ENCODE measurements at regions not wholly inside any gene's neighbourhood (a gene's known extent, or its start where the extent isn't known, plus 50 kb on each side); places are given as distances from the start of the nearest gene placed in this dataset.
"Not testable (repeated sequence)": the region's sequence is repeated elsewhere in the genome, so short reads cannot be mapped to it uniquely, and the experiment has no call there.

DNA sequence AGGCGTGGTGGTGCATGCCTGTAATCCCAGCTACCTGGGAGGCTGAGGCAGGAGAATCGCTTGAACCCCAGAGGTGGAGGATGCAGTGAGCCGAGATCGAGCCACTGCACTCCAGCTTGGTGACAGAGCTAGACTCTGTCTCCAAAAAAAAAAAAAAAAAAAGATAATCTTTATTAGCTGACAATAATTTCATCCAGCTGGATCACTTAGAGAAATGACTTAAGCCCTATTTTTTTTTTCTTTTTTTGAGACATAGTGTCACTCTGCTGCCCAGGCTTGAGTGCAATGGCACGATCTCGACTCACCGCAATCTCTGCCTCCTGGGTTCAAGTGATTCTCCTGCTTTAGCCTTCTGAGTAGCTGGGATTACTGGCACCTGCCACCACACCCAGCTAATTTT lies 51.6 kb upstream of the MAP4K4 start:
- not testable (repeated sequence) for H3K36me3 Mint-ChIP-seq (ENCODE audit: low read depth); H3K9me3 Mint-ChIP-seq; H3K27ac Mint-ChIP-seq; H3K27me3 Mint-ChIP-seq (ENCODE audit: low read depth); H3K4me3 Mint-ChIP-seq
- H3K4me1 Mint-ChIP-seq (ENCODE audit: low read depth), result peaks cover 10% of the 10 kb centered on the region

DNA sequence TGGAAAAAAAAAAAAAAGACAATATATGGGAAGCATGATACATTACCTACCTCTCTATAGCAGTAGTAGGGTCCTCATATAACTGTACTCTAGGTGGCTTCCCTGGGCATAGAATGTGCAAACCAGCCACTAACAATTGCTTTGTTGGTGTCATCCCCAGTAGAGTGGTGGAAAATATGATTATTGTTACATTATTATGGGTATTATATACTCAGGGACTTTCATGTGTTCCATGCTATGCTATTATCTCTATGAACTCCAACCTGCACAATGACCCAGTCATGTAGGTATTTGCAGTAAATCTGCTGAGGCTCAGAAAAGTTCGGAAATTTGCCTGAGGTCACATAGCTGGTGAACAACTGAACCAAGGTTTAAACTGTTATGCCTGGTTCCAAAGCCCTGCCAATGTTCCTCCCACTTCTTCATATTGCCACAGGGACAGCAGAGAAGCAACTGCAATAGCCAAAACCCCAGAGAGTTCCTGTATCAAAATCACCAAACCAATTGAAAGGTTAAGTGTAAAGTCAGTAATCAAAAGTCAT lies 52.6 kb upstream of the MAP4K4 start:
- H3K9me3 Mint-ChIP-seq, result no peaks in the 10 kb centered on the region
- H3K4me3 Mint-ChIP-seq, result no peak overlapping the region
- H3K4me1 Mint-ChIP-seq (ENCODE audit: low read depth), result peaks cover 4% of the 10 kb centered on the region
- no peaks in the 10 kb centered on the region for H3K27me3 Mint-ChIP-seq (ENCODE audit: low read depth)
- H3K36me3 Mint-ChIP-seq (ENCODE audit: low read depth), result peaks cover 3% of the 10 kb centered on the region
- H3K27ac Mint-ChIP-seq, result no peak overlapping the region

DNA sequence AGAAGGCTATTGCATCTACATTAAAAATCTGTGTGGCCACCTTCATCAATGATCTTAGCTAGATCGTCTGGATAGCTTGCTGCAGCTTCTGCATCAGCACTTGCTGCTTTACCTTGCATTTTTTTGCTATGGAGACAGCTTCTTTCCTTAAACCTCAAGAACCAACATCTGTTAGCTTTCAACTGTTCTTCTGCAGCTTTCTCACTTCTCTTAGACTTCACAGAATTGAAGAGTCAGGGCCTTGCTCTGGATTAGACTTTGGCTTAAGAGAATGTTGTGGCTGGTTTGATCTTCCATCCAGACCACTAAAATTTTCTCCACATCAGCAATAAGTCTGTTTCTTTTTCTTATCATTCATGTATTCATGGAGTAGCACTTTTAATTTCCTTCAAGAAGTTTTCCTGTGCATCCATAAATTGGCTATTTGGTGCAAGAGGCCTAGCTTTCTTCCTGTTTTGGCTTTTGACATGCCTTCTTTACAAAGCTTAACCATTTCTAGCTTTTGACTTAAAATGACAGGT lies 54.4 kb upstream of the MAP4K4 start:
- H3K4me1 Mint-ChIP-seq (ENCODE audit: low read depth), result peaks cover 4% of the 10 kb centered on the region
- no peaks in the 10 kb centered on the region for H3K9me3 Mint-ChIP-seq
- H3K4me3 Mint-ChIP-seq, result no peak overlapping the region
- no peak overlapping the region for H3K27ac Mint-ChIP-seq
- H3K27me3 Mint-ChIP-seq (ENCODE audit: low read depth), result no peaks in the 10 kb centered on the region
- peaks cover 3% of the 10 kb centered on the region for H3K36me3 Mint-ChIP-seq (ENCODE audit: low read depth)

DNA sequence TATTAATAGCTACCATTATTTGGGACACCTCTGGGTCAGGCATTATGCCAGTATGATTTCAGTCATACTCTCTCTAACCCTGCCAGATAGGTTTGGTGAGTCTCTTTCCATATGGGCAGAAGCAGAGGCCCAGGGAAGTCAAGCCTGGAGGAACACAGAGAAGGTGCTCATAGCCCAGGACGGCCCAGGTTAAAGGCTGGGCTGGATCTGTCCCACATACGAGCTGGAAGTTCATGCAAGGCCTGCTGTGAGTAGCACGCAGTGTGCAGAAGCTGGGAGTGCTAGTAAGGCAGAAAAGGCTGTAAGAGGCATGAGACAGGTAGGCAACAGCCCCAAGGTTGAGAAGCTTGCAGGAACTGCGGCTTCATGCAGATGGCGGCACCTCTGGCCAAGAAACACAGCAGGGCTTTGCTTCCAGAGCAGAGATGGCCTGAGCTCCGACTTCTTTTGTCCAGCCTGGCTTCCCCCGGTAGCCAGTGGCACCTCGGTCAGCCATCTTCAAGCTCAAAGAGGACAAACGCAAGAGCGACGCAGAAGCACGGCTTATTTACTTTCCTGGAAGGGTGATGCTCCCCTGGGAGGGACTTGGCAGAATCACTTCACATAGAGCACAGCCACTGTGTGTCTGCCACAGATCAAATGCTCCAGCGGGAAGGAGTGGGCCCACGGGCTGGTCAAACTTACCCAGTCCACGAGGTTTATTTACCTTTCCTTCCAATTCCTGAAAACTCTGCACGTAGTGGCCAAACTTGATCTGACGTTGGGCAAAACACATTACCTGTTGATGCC lies 58.5 kb upstream of the MAP4K4 start:
- Mint-ChIP-seq H3K36me3 (ENCODE audit: low read depth) (peaks cover 3% of the 10 kb centered on the region), H3K4me1 (ENCODE audit: low read depth) (peaks cover 6% of the 10 kb centered on the region), H3K27me3 (ENCODE audit: low read depth) (no peaks in the 10 kb centered on the region), H3K9me3 (no peaks in the 10 kb centered on the region), H3K4me3 (no peak overlapping the region), H3K27ac (no peak overlapping the region)

DNA sequence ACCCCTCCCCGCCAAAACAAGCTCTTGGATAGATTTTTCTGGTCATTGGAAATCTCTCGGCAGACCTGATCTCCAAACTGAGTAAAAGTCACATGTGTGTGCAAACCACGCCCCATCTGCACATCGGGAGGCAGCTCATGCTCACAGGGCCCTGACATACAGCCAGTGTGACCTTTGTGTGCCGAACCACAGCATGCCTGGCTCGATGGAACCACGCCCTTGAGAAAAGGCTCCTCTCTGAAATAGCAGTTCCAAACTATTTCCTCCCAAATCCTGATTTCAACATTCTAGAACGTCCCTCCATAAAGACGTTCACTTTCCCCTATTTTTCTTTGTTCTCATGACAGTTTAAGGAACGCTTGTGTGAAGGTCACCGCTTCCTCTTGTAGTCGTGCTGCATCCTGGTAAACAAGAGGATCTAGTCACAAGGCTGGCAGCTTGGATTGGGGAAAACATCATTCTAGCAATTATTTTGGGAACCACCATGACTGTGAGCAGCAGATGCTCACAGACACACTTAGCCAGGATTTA lies 59.3 kb upstream of the MAP4K4 start:
- Mint-ChIP-seq H3K36me3 (ENCODE audit: low read depth) (peaks cover 3% of the 10 kb centered on the region), H3K9me3 (no peaks in the 10 kb centered on the region), H3K27ac (no peak overlapping the region), H3K4me1 (ENCODE audit: low read depth) (peaks cover 6% of the 10 kb centered on the region), H3K4me3 (no peak overlapping the region), H3K27me3 (ENCODE audit: low read depth) (no peaks in the 10 kb centered on the region)

DNA sequence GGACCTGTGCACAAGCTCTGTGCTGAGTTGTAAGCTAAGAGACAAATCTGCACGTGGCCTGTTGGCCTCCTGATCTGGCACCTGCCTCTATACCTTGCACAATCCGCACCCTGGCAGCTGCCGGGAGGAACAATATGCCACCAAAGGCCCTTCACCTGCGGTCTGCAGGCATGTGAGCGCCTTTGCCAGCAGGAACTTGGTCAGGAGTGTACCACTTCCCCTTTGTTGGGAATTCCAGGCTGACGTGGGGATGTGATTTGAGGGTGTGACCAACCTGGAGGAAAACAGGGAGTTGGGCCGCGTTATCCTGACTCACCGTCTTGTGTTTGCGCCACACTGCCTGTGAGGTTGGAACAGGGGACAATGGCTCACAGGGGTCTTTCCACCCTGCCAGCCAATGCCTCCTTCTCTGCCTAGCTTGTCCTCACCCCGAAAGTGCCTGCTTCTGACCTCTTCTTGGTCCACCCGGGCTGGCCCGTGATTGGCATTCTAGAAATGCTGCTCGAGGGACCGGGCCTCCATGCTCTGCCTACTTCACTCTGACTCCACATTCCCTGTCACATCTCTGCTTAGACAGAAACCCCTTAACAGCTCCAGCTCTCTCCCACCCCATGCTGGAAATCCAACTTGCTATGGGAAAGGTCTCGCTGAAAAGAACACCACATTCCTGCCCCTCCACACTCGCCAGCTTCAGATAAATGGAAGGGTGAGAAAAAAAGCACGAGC lies 67.1 kb upstream of the MAP4K4 start:
- H3K4me1 Mint-ChIP-seq (ENCODE audit: low read depth), result peaks cover 5% of the 10 kb centered on the region
- no peaks in the 10 kb centered on the region for H3K27me3 Mint-ChIP-seq (ENCODE audit: low read depth)
- H3K9me3 Mint-ChIP-seq, result no peaks in the 10 kb centered on the region
- H3K4me3 Mint-ChIP-seq, result no peak overlapping the region
- H3K36me3 Mint-ChIP-seq (ENCODE audit: low read depth), result peaks cover 5% of the 10 kb centered on the region
- H3K27ac Mint-ChIP-seq, result no peak overlapping the region

DNA sequence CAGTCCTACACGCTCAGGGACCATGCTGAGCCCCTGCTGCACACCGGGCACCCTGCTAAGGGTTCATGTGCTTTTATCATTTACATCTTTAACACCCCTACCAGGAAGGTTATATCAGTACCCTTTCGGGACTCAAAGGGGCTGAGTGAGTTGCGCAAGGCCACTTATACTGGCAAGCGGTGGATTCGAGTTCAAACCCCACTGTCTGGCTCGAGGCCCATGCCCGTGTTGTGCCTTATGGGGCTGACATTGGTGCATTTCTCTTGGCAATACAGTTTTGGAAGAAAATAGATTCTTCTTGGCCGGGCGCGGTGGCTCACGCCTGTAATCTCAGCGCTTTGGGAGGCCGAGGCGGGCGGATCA lies 69.5 kb upstream of the MAP4K4 start:
- peaks cover 5% of the 10 kb centered on the region for H3K36me3 Mint-ChIP-seq (ENCODE audit: low read depth)
- H3K27ac Mint-ChIP-seq, result no peak overlapping the region
- H3K27me3 Mint-ChIP-seq (ENCODE audit: low read depth), result no peaks in the 10 kb centered on the region
- no peaks in the 10 kb centered on the region for H3K9me3 Mint-ChIP-seq
- peaks cover 11% of the 10 kb centered on the region for H3K4me1 Mint-ChIP-seq (ENCODE audit: low read depth)
- no peak overlapping the region for H3K4me3 Mint-ChIP-seq

DNA sequence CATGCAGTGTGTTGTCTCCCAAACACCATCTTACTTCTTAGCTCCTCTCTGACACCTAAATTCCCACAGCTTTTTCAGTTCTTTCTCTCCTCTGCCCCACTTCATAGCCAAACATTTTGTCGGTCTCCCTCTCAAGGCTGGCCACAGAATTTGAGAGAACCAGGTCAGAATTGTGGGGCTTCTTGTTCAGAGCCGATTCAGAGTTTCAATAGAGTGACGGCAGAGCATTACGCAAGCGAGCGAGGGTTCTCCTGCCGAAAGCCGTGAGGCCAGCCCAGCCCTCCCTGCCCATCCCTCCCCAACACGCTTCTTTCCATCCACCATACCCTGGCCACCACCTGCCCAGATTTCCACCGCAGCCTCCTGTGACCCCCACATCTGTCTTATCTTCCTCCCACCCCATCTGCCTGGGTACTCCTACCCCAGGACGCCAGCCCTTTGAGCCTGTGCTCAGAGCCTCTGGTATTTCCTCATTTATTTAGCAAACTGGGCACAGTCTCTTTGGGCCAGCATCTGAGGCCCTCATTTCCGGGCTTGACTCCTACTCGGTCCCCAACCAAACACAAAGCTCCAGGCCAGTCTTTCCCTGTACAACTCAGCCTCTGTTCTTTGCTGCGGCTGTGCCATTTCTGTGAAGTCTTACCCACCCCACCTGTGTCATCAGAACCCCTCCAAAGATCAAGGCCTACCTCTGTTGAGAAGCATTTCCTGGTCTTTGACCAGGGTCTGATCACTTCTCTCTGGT lies 70.0 kb upstream of the MAP4K4 start:
- H3K4me1 Mint-ChIP-seq (ENCODE audit: low read depth), result peaks cover 16% of the 10 kb centered on the region
- no peak overlapping the region for H3K4me3 Mint-ChIP-seq
- peaks cover 5% of the 10 kb centered on the region for H3K36me3 Mint-ChIP-seq (ENCODE audit: low read depth)
- peak overlapping the region; percentile 58 for H3K27ac Mint-ChIP-seq
- H3K27me3 Mint-ChIP-seq (ENCODE audit: low read depth), result no peaks in the 10 kb centered on the region
- no peaks in the 10 kb centered on the region for H3K9me3 Mint-ChIP-seq

DNA sequence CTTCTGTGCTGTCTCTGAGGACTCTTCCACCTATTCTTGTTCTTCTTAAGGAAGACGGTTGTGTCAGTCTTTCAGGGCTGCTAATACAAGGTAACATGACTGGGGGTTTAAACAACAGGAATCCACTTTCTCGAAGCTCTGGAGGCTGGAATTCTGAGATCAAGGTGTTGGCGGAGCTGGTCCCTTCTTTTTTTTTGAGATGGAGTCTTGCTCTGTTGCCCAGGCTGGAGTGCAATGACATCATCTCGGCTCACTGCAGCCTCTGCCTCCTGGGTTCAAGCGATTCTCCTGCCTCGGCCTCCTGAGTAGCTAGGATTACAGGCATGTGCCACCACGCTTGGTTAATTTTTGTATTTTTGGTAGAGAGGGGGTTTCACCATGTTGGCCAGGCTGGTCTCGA lies 71.7 kb upstream of the MAP4K4 start:
- not testable (repeated sequence) for H3K27ac Mint-ChIP-seq; H3K4me3 Mint-ChIP-seq; H3K27me3 Mint-ChIP-seq (ENCODE audit: low read depth); H3K36me3 Mint-ChIP-seq (ENCODE audit: low read depth); H3K9me3 Mint-ChIP-seq
- H3K4me1 Mint-ChIP-seq (ENCODE audit: low read depth), result peaks cover 24% of the 10 kb centered on the region

DNA sequence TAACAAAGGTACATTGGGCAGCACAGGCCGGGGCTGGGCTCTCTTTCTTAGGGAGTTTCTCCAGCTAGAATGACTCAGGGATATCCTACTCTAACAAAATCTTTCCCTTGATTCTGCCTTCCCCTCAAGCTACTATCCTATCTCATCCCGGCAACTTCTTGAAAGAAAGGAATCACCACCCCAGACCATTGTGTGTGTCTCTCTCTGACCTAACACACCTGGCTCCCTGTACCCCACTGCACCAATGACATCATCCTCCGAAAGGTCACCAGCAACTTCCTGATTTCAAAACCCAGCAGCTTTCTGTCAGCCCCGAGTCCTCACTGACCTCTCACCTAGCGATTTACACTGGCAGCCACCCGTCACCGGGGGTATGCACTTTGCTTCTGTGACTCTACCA lies 72.1 kb upstream of the MAP4K4 start:
- H3K27me3 Mint-ChIP-seq (ENCODE audit: low read depth), result no peaks in the 10 kb centered on the region
- H3K9me3 Mint-ChIP-seq, result no peaks in the 10 kb centered on the region
- H3K27ac Mint-ChIP-seq, result no peak overlapping the region
- H3K36me3 Mint-ChIP-seq (ENCODE audit: low read depth), result peaks cover 5% of the 10 kb centered on the region
- peaks cover 25% of the 10 kb centered on the region for H3K4me1 Mint-ChIP-seq (ENCODE audit: low read depth)
- H3K4me3 Mint-ChIP-seq, result no peak overlapping the region

DNA sequence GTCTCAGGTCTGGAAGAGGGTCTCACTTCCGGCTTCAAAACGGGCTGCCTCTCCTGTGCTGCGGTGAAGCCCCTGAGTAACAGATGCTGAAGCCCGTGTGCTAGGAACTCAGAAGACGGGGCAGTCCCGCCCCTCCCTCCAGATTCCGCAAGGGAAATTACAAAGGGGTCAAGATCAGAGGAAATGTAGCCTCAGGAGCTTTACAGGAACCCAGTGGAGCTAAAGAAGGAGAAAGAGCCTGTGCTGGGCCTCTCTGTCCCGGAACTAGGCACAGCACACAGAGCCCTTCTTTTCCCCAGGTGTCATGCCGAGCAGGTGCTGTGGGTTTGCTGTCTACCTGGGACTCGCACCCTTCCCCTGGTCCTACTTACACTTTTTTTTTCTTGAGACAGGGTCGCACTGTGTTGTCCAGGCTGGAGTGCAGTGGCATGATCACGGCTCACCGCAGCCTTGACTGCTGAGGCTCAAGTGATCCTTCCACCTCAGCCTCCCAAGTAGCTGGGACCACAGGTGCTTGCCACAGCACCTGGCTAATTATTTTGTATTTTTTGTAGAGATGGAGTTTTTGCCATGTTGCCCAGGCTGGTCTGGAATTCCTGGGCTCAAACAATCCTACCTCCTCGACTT lies 72.7 kb upstream of the MAP4K4 start:
- Mint-ChIP-seq H3K4me3 (no peak overlapping the region), H3K27ac (no peak overlapping the region), H3K9me3 (no peaks in the 10 kb centered on the region), H3K36me3 (ENCODE audit: low read depth) (peaks cover 5% of the 10 kb centered on the region), H3K4me1 (ENCODE audit: low read depth) (peaks cover 27% of the 10 kb centered on the region), H3K27me3 (ENCODE audit: low read depth) (no peaks in the 10 kb centered on the region)

DNA sequence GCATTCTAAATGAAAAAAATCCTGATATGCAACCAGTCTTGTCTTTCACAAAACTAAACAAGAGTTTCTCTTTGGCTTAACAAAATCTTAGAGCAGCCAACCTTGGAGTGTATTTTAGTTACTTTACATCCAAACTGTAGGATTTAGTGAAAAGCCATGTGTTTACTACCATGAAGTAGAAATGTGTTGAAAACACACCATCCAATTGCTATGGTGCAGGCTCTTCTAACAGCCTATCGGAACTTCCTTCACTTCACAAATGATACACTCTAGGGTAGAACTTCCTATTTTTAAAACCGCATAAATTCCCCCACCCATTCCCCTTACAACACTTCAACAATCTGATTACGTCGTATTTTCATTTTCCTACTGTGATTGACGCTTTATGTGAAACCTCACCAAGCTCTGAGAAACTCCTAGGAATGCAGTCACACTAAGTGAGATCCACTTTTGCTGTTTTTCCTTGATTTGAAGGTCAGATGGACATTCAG lies 74.4 kb upstream of the MAP4K4 start:
- Mint-ChIP-seq H3K36me3 (ENCODE audit: low read depth) (peaks cover 5% of the 10 kb centered on the region), H3K4me1 (ENCODE audit: low read depth) (peaks cover 28% of the 10 kb centered on the region), H3K9me3 (no peaks in the 10 kb centered on the region), H3K27me3 (ENCODE audit: low read depth) (no peaks in the 10 kb centered on the region), H3K27ac (peak overlapping the region; percentile 60), H3K4me3 (peak overlapping the region; percentile 21)

DNA sequence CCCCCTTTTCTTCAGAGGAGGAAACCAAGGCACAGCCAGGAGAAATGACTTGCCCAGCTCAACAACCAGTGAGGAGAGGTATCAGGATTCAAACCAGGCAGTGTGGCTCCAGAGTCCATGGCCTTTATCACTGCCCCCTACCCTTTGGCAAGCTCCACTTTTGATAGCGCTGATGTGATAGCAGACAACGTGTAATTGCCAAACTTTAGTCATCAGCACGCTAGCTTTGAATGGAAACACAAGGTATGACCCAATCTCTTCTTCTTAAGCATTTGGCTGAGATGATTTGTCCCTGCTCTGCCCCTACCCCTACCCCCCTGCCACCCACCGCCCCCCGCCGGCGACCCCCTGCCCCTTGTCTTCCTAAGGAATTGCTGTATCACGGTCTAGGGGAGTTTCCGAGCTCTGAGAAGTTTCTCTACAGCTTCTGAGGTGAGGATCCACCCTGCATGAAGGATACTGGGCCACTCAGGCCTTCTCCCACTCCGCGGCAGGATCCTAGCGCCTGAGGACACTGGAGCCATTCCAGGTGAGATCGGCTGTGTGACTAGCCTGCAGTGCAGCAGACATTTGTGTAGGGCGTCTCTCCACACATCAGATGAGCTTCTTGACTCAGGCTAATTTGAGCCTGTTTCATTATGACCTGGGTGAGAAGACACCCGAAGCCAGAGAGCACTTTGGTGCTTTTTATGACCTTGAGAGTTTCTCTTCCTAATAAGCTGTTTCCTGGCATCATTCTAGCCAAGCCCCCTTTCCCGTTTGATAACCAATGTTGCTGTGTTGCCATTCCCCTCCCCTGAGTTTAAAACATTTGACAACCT lies 75.1 kb upstream of the MAP4K4 start:
- Mint-ChIP-seq H3K27ac (peak overlapping the region; percentile 60), H3K4me3 (peak overlapping the region; percentile 21), H3K27me3 (ENCODE audit: low read depth) (no peaks in the 10 kb centered on the region), H3K9me3 (no peaks in the 10 kb centered on the region), H3K4me1 (ENCODE audit: low read depth) (peaks cover 28% of the 10 kb centered on the region), H3K36me3 (ENCODE audit: low read depth) (no peaks in the 10 kb centered on the region)
